Kidney (tissue), 13 donors: ENCODE measurements at regions not wholly inside any gene's neighbourhood (a gene's known extent, or its start where the extent isn't known, plus 50 kb on each side); places are given as distances from the start of the nearest gene placed in this dataset.

ENCODE experiments used
- DNase-seq, 5 donors: peaks; one replicate each; pipeline ENCODE4 v3.0.0-alpha.2; 2013 to 2020
- FAIRE-seq: peaks from 2 replicates; lab custom pipeline; 2012; peaks lifted over from hg19 to GRCh38; lab: Jason Lieb, UNC
- H3K27ac ChIP-seq, 2 donors: one replicate each; pipeline ENCODE4 v1.7.0; 2013; ENCODE audit warnings: low read depth in 2 of 2, low read length in 2 of 2, inconsistent platforms in 1 of 2
- H3K27me3 ChIP-seq: one replicate; pipeline ENCODE4 v1.7.1; 2013; ENCODE audit warnings: low read length, inconsistent platforms; ENCODE audit not compliant: control insufficient read depth, insufficient read depth
- H3K36me3 ChIP-seq, 3 donors: one replicate each; pipeline versions ENCODE4 v1.7.0 to v1.7.1; 2013; ENCODE audit warnings: low read length in 3 of 3, control low read depth in 1 of 3, inconsistent platforms in 1 of 3; ENCODE audit not compliant: insufficient read depth in 3 of 3, control insufficient read depth in 2 of 3
- H3K4me1 ChIP-seq, 3 donors: one replicate each; pipeline versions ENCODE4 v1.7.0 to v1.7.1; 2013; ENCODE audit warnings: low read length in 3 of 3, inconsistent platforms in 1 of 3, low read depth in 1 of 3; ENCODE audit not compliant: control insufficient read depth in 2 of 3, insufficient read depth in 2 of 3
- H3K4me3 ChIP-seq, 3 donors: one replicate each; pipeline versions ENCODE4 v1.7.0 to v1.8.1; 2013; ENCODE audit warnings: low read length in 3 of 3, control low read depth in 1 of 3, inconsistent platforms in 1 of 3
- H3K9ac ChIP-seq, 3 donors: one replicate each; pipeline versions ENCODE4 v1.7.0 to v1.7.1; 2013; ENCODE audit warnings: low read length in 3 of 3, control low read depth in 1 of 3, inconsistent platforms in 1 of 3
- H3K9me3 ChIP-seq, 3 donors: one replicate each; pipeline versions ENCODE4 v1.7.0 to v1.7.1; 2013; ENCODE audit warnings: low read length in 3 of 3, control low read depth in 1 of 3, inconsistent platforms in 1 of 3; ENCODE audit not compliant: control insufficient read depth in 2 of 3, insufficient read depth in 1 of 3
- intact Hi-C: fragments of 100-400 bp; cut with DNase I; formaldehyde crosslinking; loops from one replicate; pipeline ENCODE4 v1.11.1; 2022
- TF ChIP-seq, protein P1 (sequence below): IDR thresholded peaks from 3 replicates; pipeline ENCODE4 v1.5.1; 2012; ENCODE audit warnings: mild to moderate bottlenecking, moderate library complexity, borderline replicate concordance; ENCODE audit not compliant: insufficient read depth; ENCODE audit errors: extremely low read depth
- donor health status: control.
- donor health status: control.
- donor health status: control.
- donor health status: control.
- donor health status: control.
- donor health status: DM: yes; HTN: yes; CAD: no.
- donor health status: Normal renal cell carcinoma (clear cell type).

DNA sequence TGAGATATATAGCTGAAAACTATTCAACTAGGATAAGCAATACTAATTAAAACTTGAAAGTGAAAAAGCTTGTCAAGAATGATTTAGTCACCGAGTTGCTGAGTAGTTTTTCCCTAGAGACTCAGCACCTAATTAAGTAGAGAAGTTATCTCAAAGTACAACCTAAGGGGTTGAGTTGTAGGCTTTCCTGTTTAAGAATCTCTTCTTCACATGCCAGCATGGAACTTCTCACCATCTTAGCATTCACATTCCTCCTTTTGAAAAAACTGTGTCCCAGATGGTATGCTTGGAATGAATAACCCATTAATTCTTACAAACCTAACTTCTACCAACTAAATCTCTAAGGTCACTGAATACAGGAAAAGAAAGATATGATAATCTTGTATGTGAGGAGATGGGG lies 303.3 kb upstream of the ZC3H12C start:
- DNase-seq (no peak), FAIRE-seq (no peak)
- Histone ChIP-seq H3K9ac (no peak overlapping the region), H3K4me1 (no peaks in the 10 kb centered on the region), H3K36me3 (no peaks in the 10 kb centered on the region), H3K27ac (no peak overlapping the region), H3K4me3 (no peak overlapping the region), H3K9me3 (no peaks in the 10 kb centered on the region), H3K27me3 (no peaks in the 10 kb centered on the region)
- intact Hi-C loops, result no loop called here
- TF ChIP-seq, protein P1, sequence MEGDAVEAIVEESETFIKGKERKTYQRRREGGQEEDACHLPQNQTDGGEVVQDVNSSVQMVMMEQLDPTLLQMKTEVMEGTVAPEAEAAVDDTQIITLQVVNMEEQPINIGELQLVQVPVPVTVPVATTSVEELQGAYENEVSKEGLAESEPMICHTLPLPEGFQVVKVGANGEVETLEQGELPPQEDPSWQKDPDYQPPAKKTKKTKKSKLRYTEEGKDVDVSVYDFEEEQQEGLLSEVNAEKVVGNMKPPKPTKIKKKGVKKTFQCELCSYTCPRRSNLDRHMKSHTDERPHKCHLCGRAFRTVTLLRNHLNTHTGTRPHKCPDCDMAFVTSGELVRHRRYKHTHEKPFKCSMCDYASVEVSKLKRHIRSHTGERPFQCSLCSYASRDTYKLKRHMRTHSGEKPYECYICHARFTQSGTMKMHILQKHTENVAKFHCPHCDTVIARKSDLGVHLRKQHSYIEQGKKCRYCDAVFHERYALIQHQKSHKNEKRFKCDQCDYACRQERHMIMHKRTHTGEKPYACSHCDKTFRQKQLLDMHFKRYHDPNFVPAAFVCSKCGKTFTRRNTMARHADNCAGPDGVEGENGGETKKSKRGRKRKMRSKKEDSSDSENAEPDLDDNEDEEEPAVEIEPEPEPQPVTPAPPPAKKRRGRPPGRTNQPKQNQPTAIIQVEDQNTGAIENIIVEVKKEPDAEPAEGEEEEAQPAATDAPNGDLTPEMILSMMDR, result no peak

DNA sequence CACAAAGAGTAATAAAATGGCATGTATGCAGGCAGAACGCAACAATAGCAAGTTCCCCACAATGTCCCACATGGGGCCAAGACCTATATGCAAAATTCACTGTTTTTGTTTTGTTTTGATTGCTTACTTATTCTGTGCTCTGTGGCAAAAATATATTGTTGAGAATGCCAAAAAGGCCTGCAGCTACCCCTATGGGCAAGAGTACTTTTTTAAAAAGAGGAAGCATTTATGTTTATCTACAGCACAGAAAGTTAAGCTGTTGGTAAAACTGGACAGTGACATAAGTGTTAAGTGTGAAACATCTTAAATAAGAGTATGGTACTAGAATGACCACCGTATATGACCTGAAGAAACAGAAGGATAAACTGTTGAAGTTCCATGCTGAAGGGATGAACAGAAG lies 301.9 kb upstream of the ZC3H12C start:
- Histone ChIP-seq H3K36me3 (no peaks in the 10 kb centered on the region), H3K4me1 (no peaks in the 10 kb centered on the region), H3K27me3 (no peaks in the 10 kb centered on the region), H3K4me3 (no peak overlapping the region), H3K9me3 (no peaks in the 10 kb centered on the region), H3K27ac (no peak overlapping the region), H3K9ac (no peak overlapping the region)
- intact Hi-C loops, result no loop called here
- TF ChIP-seq, protein P1, result no peak
- DNase-seq, result no peak
- no peak for FAIRE-seq

DNA sequence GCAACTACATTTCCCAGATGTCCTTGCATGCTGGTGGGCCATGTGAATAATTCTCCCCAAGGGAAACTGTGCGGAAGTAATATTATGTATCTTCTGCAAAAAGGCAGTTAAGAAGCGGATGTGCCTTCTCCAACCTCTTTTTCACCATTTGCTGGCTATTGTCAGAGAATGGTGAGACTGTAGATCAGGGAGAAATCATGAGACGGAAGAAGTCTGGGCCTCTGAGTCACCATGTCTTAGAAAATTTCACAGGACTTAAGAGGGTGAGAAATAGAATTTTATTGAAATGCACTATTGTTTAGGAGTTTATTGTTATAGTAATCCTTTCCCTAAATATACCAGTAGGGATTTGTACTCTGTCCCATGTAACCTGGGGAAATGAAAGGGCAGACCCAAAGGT lies 298.7 kb upstream of the ZC3H12C start:
- TF ChIP-seq, protein P1, result no peak
- DNase-seq, result no peak
- Histone ChIP-seq H3K27me3 (no peaks in the 10 kb centered on the region), H3K9ac (no peak overlapping the region), H3K4me1 (no peaks in the 10 kb centered on the region), H3K4me3 (no peak overlapping the region), H3K27ac (no peak overlapping the region), H3K9me3 (no peaks in the 10 kb centered on the region), H3K36me3 (no peaks in the 10 kb centered on the region)
- no peak for FAIRE-seq
- intact Hi-C loops, result no loop called here

DNA sequence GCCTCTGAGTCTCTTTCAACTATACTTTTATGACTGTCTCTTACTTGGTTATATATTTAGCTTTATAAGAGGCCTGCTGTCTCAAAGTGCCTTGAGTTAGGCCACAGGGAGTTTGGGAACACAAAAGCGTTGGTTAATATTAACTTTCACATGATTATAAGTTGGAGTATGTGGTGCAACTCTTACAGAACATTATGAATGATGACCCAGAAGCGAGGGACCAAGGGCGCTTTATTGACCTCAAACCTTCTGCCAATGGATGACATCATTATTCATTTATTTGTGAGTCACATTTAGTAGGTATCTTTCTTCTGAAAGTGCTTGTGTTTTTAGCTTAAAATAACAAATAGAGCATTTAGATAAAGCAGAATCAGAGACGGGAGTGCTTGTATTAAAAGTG lies 298.0 kb upstream of the ZC3H12C start:
- no peaks in the 10 kb centered on the region for H3K27me3 ChIP-seq
- DNase-seq (no peak), FAIRE-seq (no peak)
- no peak overlapping the region for H3K27ac ChIP-seq
- intact Hi-C loops, result no loop called here
- H3K9ac ChIP-seq, result no peak overlapping the region
- TF ChIP-seq, protein P1, result no peak
- H3K36me3 ChIP-seq, result no peaks in the 10 kb centered on the region
- H3K4me1 ChIP-seq, result no peaks in the 10 kb centered on the region
- H3K9me3 ChIP-seq, result no peaks in the 10 kb centered on the region
- H3K4me3 ChIP-seq, result no peak overlapping the region
